ENCODE measurements at regions not wholly inside any gene's neighbourhood (a gene's known extent, or its start where the extent isn't known, plus 50 kb on each side); places are given as distances from the start of the nearest gene placed in this dataset.
"Not testable (repeated sequence)": the region's sequence is repeated elsewhere in the genome, so short reads cannot be mapped to it uniquely, and the experiment has no call there.

GRCh38 chr21:14613486-14614224 is 67.5 kb upstream of the SAMSN1 start:
- DNase-seq (ENCODE audit: low read depth in 2 of 2): no peak

DNA sequence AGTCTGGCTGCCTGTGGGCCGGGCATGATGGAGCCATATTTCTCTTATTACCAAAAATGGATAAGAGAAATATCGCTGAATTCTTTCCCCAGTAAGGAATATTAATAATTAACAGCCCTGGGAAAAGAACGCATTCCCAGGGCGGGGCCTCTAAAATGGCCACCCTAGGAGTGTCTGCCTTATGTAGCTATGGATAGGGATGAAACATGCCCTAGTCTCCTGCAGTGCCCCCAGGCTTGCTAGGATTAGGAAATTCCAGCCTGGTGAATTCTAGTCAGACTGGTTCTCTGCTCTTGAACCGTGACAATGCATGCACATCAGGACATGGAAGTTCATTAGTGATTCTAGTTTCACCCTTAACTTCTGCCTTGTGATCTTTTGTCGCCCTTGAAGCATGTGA is 64.0 kb upstream of the SAMSN1 start:
- not testable (repeated sequence) for DNase-seq (ENCODE audit: low read depth in 2 of 2)

DNA sequence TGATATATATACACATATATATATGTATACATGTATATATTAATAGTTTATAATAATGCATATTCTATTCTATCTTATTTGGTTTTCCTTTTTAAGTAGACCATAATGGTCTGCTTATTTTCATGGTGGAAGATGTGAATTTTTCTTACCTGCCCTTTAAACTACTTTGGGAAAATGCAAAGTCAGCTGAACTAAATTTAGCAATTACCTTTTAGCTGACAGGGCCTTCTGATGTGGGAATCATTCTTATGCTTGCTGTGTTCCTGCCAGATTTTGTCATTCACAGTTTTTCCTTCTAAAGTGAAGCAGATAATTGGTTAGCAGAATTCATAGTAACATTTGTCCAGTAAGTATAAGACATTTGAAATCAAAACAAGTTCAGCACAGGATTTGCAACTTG is 63.2 kb upstream of the SAMSN1 start:
- no peak for DNase-seq (ENCODE audit: low read depth in 2 of 2)

DNA sequence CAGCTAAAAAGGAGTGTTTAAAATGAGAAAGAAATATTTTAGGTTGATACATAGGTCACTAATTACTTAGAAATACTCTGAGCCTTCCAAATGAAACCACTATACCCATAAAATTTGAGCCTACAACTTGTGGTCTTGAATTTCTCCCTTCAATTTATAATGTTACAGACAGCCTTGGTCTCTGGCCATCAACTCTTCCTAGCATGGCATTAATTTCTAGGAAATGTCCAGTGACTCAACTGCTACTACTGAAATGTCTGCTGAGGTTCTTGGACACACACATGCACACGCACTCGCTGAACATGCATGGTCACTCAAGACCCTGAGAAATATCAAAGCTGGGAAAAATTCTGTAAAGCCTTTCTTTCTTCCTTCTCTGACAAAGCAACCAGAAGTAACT is 61.1 kb upstream of the SAMSN1 start:
- DNase-seq (ENCODE audit: low read depth in 2 of 2): no peak

GRCh38 chr21:14603202-14603601 is 57.1 kb upstream of the SAMSN1 start:
- DNase-seq (ENCODE audit: low read depth in 2 of 2): no peak

- no peak for DNase-seq (ENCODE audit: low read depth in 2 of 2)
Measured at GRCh38 chr21:14602382-14602958, 56.4 kb upstream of the SAMSN1 start.

- no peak for DNase-seq (ENCODE audit: low read depth in 2 of 2)
Measured at GRCh38 chr21:14600569-14601297, 54.6 kb upstream of the SAMSN1 start.

DNA sequence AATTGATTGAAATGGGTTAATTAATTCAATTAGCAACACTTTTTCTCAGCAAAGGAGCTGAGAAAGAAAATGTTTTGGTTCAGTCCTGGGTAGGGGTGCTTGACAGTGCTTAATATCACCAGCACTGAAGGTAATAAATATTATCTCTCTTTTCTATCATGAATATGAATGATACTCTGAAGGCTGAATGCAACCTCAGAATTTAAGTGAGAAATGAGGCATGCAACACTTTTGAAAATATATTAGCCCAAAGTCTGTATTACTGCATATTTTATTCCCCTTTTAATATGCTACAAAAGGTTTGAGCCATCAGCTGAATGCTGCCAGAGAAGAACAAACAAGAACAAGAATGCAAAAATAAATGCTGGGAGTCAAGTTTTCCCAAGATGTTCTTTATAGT is 52.0 kb upstream of the SAMSN1 start:
- DNase-seq (ENCODE audit: low read depth in 2 of 2): no peak

All from stimulated activated CD4-positive, alpha-beta T cell treated with anti-CD3 and anti-CD28 coated beads, Interleukin-1b, Interleukin-23, amount 100 ng/mL, for 1 hour (primary cell).